HG03025 (cell line): ENCODE measurements at regions not wholly inside any gene's neighbourhood (a gene's known extent, or its start where the extent isn't known, plus 50 kb on each side); places are given as distances from the start of the nearest gene placed in this dataset.
A peak's percentile ranks its signal among the peaks of the same experiment; 100 is the strongest.
"Not testable (repeated sequence)": the region's sequence is repeated elsewhere in the genome, so short reads cannot be mapped to it uniquely, and the experiment has no call there.

ENCODE experiments used
- ATAC-seq: cut with Tn5 transposase; IDR thresholded peaks from one replicate; pipeline ENCODE4 v1.9.1; 2021; ENCODE audit warnings: mild to moderate bottlenecking, moderate library complexity; ENCODE audit not compliant: unreplicated experiment, low FRiP score

DNA sequence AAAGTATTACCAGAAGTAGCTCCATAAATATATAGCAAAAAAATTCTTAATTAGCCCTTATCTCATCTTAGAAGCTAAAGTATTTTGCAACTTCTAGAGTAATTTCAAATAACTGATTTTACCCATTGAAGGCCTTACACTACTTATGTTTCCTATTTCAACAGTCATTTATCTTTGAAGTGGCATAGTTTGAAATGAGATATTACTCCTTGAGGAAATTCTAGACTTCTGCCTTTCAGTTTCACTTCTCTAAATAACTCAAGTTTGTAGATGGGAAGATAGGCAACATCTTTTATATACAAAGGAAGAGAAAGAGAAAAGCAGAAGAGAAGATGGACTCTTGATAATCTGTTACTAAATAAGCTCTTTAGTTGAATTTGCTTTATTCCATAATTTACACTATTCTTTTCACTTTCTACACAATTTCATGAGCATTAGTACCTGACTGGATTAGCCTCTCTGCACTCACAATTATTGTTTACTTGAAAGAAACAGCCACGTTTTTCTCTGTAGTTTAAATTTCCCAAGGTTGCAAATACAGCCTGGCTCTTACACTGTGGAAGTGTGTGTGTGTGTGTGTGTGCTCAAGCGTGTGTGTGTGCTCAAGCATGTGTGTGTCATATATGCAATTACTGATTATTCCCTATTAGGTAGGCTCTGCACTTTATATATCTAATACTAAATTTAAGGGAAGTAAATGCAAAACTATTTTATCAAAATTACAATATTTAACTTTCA lies 60.6 kb upstream of the EMB start:
- ATAC-seq = peak; percentile 97

DNA sequence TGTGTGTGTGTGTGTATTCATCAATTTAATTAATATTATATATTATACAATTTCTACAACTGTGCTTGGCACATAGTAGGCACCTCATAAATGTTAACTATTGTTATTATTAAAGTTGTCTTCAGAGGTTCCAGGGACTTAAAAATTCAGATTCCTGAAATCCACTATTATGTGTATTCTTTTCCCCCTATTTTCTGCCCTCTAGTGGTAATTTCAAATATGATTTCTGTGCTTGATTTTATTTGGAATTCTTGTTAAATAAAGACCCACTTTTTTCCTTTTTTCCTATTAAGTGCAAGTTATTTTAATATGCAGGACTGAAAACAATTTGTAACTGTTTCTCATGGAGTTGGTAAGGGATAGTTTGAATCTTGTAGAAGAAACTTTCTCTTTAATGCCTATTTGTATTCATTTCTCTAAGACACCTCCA lies 72.0 kb upstream of the EMB start:
- not testable (repeated sequence) for ATAC-seq

DNA sequence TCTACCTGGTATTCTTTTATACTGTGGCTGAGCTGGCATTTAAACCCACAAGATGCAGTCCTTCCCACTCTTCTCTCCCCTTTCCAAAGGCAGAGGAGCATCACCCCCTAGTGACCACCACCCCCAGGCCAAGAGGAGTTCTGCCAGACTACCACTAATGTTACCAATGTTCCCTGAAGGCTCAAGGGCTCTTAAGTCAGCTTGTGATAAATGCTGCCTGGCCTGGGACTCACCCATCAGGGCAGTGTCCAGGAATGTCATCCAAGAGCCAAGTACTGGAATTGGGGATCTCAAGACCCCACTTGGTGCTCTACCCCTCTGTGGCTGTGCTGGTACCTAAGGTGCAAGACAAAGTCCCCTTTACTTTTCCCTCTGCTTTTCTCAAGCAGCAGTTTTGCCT lies 80.0 kb upstream of the EMB start:
- ATAC-seq = not testable (repeated sequence)

DNA sequence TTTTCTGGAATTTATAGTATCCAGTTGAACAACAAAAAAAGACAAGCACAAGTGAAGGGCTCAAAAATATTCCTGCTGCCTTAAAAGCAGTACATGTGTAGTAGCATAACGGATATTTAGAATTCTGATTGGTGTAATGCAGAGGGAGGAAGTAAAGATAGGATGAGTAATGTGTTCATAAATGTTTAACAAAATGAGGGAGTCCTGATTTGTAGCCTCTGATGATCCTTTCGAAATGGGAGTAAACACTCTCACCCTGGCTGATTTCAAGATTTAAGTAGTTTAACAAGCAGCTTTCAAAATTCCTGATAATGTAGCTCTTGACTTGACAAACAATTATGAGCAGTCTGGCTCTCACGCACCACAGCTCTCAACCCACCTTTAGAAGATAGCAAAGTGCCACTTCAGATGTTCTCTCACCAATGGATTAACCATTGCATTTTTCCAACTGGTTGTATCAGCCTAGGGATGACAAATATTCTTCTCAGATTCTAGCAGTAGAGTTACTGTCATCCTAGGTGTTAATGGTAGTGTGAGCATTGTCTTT lies 86.5 kb upstream of the EMB start:
- not testable (repeated sequence) for ATAC-seq

DNA sequence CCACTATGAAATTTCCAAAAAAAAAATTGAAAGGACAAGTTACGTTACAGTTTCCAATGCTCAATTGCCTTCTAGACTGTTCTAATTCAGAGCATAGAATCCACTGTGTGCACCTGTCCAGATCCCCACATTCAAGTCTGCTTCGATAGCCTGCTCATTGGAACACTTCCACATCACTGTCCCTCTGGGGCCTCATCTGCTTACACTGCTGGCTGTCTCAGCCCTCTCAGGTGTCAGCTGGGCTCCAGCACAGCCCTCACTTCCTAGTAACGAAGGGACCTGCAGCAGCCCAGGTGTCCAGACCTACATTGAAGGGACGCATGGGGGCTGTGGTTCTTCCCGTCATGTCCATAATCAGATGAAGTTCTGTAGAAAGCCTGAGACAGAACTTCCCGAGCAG lies 94.3 kb upstream of the EMB start:
- no peak for ATAC-seq

DNA sequence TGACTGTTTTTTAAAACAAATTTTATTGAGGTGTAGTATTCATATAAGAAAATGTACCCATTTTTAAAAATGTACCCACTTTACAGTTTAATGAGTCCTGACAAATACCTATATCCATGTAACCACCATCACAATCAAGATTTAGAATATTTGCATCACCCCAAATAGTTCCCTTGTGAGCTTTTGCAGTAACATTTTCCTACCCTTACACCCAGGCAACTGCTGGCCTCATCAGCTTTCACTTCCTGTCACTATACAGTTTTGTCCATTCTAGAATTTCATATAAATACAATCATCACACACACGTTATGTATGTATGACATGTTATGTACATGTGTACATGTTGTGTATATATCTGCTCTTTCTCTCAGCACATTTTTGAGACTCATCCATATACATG lies 96.4 kb upstream of the EMB start:
- peak; percentile 55 for ATAC-seq

DNA sequence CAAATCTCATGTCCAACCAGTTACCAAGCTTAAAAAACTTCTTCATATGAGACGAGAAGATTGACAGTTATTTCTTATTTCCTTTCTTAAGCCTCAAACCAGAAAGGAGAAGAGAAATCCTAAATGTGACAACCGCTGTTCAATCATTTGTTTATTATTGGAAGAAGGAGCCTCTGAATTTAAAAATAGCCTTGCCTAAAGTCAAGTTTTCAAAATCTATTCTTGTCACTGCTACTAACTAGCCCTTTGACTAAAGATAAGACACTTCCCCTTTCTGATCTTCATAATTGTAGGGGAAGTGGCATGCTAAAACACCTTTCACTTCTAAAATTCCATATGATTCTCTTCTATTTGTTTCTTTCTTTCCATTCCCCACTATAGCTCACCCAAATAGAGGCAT lies 106.2 kb upstream of the EMB start:
- ATAC-seq = peak; percentile 98

DNA sequence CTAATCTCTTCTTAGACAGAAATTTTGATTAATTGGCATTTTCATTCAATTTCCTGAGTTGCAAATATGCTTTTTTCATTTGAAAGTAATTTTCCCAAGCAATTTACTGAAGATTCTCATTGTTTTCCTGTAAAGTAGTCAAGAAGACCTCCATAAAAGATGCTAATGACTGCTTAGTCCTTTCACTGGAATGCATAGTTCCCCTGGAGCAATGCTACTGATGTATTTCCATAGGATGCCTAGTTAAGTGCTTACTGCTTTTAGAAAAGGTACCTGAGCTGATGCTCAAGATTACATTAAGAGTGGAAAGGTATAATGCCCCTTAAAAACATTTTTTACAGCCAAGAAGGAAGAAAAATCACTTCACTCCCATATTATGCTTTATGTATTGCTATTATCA lies 109.2 kb upstream of the EMB start:
- ATAC-seq = no peak

DNA sequence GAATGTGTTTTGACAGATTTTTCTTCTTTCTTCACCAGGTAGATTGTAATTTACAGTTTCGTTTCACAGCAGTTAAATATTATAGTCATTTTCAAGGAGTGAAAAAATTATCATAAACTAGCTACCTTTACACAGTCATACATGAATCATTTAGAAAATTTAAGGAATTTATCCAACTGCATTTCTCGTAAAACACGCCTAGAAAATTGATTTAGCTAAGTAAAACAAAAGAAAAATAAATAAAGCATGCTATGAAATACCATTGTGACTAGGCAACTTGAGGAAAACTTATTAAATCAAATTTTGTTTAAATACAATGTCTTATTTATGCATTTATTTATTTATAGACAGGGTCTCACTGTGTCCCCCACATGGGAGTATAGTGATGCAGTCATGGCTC lies 109.9 kb upstream of the EMB start:
- no peak for ATAC-seq

DNA sequence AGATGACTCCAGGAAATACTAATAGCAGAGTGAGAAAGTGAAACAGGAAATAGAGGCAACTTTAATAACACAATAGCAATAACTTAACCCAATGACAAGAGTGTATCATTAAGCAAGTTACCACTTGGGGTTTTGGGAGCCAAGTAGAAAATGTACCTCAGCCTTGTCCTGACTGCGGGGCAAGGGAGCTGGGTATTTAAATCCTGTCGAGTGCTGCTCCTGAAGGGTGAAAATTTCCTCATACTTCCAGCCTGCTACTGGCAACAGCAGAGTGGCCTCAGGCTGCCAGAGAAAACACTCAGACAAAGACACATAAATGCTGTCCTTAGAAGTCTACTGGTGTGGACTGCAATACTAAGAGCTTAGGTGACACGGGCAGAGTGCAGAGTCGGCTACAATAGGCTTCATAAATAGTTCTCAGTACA lies 112.5 kb upstream of the EMB start:
- no peak for ATAC-seq

DNA sequence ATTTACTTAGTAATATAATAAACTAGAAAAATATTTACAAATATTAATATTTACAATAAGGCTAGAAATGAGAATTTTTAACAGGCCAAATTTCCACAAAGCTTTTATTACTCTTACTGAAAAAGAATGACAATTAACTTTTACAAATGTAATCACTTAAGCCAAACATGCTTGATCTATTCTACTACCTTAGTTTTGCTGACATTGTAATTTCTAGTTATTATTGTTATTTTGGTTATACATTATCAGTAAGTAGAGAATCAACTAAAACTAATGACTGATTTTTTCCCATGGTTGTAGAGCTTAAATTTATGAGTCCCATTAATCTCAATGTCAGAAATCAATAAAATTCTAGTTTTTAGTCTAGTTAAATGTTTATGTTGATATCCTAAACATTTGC lies 107.8 kb upstream of the PARP8 start:
- not testable (repeated sequence) for ATAC-seq

DNA sequence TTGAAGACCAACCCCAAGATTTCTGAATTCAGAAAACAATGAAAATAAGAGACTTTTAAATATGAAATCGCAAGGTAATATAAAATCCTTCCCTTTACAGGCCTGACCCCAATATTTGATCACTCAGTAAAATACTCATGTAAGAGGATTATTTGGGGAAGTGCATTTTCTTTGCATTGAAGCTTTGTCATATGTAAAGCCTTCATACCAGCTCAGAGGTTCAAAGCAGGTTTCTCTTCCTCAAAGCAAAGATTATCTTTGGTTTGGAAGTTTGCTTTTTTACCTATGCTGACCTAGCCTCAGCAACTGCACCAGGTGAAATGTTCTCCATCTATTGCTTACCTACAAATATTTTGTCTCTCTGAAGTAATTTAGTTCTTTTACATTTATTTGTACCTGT lies 106.5 kb upstream of the PARP8 start:
- no peak for ATAC-seq

DNA sequence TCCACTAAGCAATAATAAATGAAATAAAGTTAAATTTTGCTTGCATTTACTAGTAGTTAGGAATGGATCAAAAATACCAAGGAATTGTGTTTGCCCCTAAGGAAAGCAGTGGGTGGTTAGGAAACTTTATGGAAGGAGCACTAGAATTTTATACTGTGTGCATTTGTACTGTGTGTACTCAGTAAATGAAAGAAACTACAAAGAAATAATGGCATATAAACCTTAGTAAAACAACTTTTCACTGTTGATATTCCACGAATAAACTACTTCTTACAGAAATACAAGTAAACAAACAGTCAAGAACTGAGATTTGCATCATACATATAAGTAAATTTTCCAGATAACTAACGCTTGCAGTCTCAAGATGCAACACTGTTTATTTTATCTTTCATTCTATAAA lies 103.7 kb upstream of the PARP8 start:
- no peak for ATAC-seq

DNA sequence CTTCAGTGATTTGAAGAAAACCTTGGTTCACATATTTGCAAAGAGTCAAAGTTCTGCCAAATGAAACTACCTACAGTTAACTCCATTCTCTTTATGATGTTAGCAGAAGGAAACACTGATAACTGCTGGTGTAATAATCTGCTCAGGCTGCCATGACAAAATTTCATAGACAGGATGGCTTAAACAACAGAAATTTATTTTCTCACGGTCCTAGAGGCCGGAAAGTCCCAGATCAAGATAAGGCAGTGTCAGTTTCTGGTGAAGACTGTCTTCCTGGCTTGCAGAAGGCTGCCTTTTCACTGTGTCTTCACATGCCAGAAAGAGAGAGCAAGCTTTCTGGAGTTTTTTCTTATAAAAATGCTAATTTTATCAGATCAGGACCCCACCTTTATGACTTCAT lies 102.4 kb upstream of the PARP8 start:
- ATAC-seq = peak; percentile 77

DNA sequence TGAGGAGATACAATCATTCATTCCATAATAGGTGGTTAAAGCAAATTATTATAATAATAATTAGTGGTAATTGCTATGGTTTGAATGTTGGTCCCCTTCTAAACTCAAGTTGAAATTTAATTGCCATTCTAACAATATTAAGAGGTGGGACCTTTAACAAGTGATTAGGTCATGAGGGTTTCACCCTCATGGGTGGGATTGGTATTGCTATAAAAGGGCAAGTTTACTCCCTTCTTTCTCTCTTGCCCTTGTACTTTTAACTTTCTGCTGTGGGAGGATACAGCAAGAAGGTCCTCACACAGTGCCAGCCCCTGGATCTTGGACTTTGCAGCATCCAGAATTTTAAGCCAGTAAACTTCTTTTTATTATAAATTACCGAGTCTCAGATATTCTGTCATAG lies 101.9 kb upstream of the PARP8 start:
- ATAC-seq = no peak

DNA sequence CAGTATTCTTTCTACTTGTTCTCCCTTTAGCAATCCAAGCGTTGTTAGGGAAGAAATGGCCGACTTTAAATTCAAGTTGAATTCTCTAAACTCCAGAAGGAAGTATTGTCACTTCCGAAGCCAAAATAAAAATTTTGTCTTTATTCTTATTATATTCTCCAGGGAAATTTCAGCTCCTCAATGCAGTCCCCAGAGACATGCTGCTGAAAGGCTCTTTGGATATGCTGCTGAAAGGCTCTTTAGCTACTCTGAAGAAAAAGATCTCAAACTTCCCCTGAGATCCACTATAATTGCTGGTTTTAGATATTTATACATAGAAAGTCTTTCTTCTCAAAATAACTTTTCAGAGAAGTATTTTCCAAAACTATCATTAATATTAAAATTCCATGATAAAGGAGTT lies 92.3 kb upstream of the PARP8 start:
- ATAC-seq = no peak

DNA sequence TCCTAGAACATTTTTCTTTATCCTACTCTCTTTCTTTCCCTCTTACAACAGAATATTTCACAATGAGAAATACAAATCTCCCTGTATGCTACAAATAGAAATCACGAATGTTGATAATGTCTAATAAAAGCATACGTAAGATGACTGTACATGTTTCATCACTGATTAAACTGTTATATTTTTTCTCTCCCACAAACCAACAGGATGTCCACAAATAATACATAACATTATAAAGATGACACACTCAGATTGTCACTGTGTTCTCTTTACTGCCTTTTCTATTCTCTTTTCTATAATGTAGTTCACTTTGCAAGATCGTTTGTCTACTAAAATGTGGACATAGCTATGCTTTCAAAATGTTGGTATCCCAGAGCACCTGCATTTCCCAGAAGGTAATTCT lies 90.7 kb upstream of the PARP8 start:
- ATAC-seq = no peak

DNA sequence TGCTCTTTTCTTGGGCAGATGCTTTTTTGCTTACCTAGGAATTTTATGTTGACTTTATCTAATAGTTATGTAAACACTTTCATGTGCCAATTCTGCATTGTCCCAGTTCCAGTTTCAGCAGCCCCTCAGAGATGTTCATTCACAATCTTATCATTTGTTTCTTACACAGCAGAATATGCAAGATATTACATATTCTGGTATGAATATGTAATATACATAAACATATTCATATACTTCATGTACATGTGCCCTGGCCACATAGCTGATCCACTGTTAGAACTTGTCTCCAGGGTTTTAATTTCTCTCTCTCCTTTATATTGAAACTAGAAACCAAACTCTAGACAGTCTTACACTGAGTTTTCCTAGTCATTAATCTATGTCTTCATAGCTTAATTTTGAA lies 90.2 kb upstream of the PARP8 start:
- ATAC-seq = no peak

DNA sequence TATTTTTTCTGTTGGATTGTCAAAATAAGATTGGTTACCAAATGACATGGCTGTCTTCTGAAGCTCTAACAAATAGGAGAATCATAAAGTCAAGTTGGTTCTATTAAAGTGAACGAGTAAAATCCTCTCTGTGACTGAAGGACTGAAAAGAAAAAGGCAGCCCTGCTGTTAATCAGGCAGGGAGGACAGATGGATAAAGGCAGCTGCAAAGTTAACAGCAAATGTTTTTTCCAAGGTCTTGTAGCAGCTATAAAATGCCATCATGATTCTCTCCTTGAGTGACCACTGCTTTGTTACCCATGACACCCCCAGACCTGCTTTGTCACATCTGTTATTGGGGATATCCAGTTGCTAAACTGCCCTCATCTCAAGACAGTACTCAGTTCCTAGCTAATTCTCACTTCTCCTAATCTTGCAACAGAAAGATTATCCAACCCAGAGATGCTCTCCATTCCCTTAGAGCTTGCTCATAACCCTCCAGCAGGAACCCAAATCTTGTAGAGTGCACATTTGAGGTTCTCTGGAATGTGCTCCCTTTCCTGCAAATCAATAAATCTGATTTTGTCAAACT lies 89.7 kb upstream of the PARP8 start:
- no peak for ATAC-seq

DNA sequence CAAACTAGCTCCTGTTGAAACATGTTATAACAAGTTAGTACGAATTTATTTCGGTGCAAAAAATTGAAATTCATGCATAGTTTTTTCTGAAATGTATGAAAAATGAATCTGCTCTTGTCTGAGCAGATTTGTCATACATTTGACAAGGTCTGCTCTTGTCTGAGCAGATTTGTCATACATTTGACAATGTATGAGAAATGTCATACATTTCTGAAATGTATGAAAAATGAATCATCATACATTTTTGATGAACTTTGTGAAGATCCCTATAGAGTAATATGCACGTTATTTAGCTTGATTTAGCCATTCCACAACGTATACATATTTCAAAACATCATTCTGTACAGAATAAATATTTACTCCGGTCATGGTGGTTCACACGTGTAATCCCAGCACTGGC lies 85.9 kb upstream of the PARP8 start:
- ATAC-seq = no peak

DNA sequence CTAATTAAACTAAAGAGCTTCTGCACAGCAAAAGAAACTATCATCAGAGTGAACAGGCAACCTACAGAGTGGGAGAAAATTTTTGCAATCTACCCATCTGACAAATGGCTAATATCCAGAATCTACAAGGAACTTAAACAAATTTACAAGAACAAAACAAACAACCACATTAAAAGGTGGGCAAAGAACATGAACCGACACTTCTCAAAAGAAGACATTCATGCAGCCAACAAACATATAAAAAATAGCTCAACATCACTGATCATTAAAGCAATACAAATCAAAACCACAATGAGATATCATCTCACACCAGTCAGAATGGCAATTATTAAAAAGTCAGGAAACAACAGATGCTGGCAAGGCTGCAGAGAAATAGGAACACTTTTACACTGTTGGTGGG lies 84.6 kb upstream of the PARP8 start:
- not testable (repeated sequence) for ATAC-seq

DNA sequence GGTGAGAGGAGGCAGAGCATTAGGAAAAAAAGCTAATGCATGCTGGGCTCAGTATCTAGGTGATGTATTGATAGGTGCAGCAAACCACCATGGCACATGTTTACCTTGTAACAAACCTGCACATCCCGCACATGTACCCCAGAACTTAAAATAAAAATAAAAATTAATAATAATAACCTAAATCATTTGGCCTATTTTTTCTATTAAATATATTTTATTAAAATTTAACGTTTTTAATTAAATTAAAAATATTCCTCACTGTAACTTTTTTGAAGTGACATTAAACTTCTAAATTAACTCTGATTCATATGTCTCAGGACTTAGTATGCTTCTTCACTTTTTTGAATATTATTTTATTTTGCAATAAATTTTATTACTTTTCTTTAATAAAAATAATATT lies 83.7 kb upstream of the PARP8 start:
- ATAC-seq = no peak
